HFFc6 (cell line): ENCODE measurements at regions not wholly inside any gene's neighbourhood (a gene's known extent, or its start where the extent isn't known, plus 50 kb on each side); places are given as distances from the start of the nearest gene placed in this dataset.
A peak's percentile ranks its signal among the peaks of the same experiment; 100 is the strongest.

Experiments
- DNase-seq: peaks from one replicate; pipeline ENCODE4 v3.0.0-alpha.2; 2018
- H3K27ac Mint-ChIP-seq: 2 replicates; pipeline ENCODE4 v1.8.0; 2020; ENCODE audit warnings: mild to moderate bottlenecking, mixed read lengths
- H3K27me3 Mint-ChIP-seq: 2 replicates; pipeline ENCODE4 v1.8.0; 2021; ENCODE audit warnings: mild to moderate bottlenecking, moderate library complexity, mixed read lengths; ENCODE audit not compliant: insufficient read depth
- H3K36me3 Mint-ChIP-seq: 2 replicates; pipeline ENCODE4 v1.8.0; 2021; ENCODE audit warnings: low read depth, mixed read lengths
- H3K4me1 Mint-ChIP-seq: 2 replicates; pipeline ENCODE4 v1.8.0; 2020; ENCODE audit warnings: low read depth, mixed read lengths
- H3K4me3 Mint-ChIP-seq: 2 replicates; pipeline ENCODE4 v1.8.0; 2020; ENCODE audit warnings: mild to moderate bottlenecking, moderate library complexity, mixed read lengths
- H3K9me3 Mint-ChIP-seq: 2 replicates; pipeline ENCODE4 v1.8.0; 2020; ENCODE audit warnings: mild to moderate bottlenecking, mixed read lengths
- TF ChIP-seq, protein P1 (sequence below): fragments of 200-600 bp; sonication (generic); IDR thresholded peaks from 2 replicates; pipeline ENCODE4 v1.5.0; 2021; ENCODE audit warnings: antibody characterized with exemption, mild to moderate bottlenecking

DNA sequence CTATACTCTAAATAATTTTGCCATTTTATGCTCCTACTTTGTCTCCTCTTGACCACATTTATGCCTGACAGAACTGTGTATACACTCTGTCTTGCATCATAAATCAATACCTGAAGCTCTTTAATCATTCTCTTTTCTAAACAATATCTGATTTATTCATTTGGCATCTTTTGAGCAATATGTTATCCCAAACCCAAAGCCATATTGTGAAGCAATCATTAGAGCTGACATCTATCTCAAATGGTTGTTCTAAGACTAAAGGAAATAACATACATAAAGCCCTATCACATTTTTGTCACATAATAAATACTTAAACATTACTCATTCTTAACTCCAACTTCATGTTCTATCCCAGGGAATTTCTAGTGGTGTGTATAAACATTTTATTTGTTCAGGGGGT, 717.6 kb downstream of the SORCS1 start:
- H3K9me3 Mint-ChIP-seq = no peaks in the 10 kb centered on the region
- DNase-seq = no peak
- H3K27me3 Mint-ChIP-seq = no peaks in the 10 kb centered on the region; the same call in 1 of the 2 replicates
- no peak overlapping the region for H3K4me3 Mint-ChIP-seq
- TF ChIP-seq, protein P1, sequence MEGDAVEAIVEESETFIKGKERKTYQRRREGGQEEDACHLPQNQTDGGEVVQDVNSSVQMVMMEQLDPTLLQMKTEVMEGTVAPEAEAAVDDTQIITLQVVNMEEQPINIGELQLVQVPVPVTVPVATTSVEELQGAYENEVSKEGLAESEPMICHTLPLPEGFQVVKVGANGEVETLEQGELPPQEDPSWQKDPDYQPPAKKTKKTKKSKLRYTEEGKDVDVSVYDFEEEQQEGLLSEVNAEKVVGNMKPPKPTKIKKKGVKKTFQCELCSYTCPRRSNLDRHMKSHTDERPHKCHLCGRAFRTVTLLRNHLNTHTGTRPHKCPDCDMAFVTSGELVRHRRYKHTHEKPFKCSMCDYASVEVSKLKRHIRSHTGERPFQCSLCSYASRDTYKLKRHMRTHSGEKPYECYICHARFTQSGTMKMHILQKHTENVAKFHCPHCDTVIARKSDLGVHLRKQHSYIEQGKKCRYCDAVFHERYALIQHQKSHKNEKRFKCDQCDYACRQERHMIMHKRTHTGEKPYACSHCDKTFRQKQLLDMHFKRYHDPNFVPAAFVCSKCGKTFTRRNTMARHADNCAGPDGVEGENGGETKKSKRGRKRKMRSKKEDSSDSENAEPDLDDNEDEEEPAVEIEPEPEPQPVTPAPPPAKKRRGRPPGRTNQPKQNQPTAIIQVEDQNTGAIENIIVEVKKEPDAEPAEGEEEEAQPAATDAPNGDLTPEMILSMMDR = no peak
- H3K36me3 Mint-ChIP-seq = no peaks in the 10 kb centered on the region
- H3K4me1 Mint-ChIP-seq = peaks cover 36% of the 10 kb centered on the region
- no peak overlapping the region for H3K27ac Mint-ChIP-seq

GRCh38 chr10:106442223-106442622, 722.3 kb downstream of the SORCS1 start:
- Mint-ChIP-seq H3K27me3 (no peaks in the 10 kb centered on the region), H3K36me3 (no peaks in the 10 kb centered on the region), H3K4me3 (no peak overlapping the region), H3K27ac (no peak overlapping the region), H3K9me3 (no peaks in the 10 kb centered on the region), H3K4me1 (peaks cover 41% of the 10 kb centered on the region)
- DNase-seq = no peak
- TF ChIP-seq, protein P1 = no peak

GRCh38 chr10:106440767-106441166, 723.7 kb downstream of the SORCS1 start:
- no peak overlapping the region for H3K4me3 Mint-ChIP-seq
- no peaks in the 10 kb centered on the region for H3K36me3 Mint-ChIP-seq
- peaks cover 48% of the 10 kb centered on the region for H3K4me1 Mint-ChIP-seq
- H3K9me3 Mint-ChIP-seq = no peaks in the 10 kb centered on the region
- DNase-seq = no peak
- TF ChIP-seq, protein P1 = no peak
- no peak overlapping the region for H3K27ac Mint-ChIP-seq
- no peaks in the 10 kb centered on the region for H3K27me3 Mint-ChIP-seq

DNA sequence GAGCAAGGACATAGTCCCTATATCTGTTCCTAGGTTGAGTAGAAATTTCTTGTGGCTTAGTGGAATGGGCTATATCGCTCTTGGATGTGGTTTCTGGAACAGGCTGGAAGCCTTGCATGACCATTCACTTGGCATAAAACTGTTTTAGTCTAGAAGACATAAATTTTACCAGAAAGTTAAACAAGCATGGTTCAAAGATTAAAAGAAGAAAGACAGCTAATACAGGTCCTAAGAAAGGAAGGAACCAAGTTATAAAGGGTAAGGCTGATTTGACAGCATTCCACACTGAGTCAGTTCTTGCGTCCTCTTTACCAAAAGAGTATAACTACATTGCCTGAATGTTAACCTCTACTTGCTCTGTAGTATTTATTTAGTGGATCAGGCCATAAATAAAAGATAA, 724.2 kb downstream of the SORCS1 start:
- TF ChIP-seq, protein P1 = no peak
- Mint-ChIP-seq H3K4me1 (peaks cover 53% of the 10 kb centered on the region), H3K9me3 (no peaks in the 10 kb centered on the region), H3K4me3 (no peak overlapping the region), H3K36me3 (no peaks in the 10 kb centered on the region), H3K27me3 (no peaks in the 10 kb centered on the region), H3K27ac (peak overlapping the region; percentile 45; the same call in 1 of the 2 replicates)
- no peak for DNase-seq

DNA sequence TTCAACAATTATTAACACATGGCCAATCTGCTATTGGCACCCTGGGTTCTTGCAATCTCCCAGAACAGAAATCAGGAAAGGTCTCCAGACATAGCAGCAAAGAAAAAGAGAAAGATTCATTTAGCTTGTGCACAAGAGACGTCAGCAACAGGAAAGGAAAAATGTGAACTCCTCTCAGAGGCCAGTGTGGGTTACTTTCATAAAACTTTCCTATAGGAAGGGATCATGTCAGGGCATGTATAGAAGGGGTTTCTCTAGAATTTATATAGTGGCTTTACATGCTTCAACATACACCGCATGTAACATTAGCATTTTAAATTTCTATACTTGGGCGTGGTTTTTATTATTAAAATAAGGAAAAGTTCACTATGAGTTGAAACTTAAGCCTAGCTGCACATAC, 725.1 kb downstream of the SORCS1 start:
- H3K36me3 Mint-ChIP-seq = peaks cover 2% of the 10 kb centered on the region; the same call in 1 of the 2 replicates
- no peaks in the 10 kb centered on the region for H3K27me3 Mint-ChIP-seq
- H3K9me3 Mint-ChIP-seq = 0 out of 2 replicates have a peak, but pooled peaks cover under 1% of the 10 kb centered on the region
- DNase-seq = no peak
- H3K4me3 Mint-ChIP-seq = no peak overlapping the region
- peaks cover 57% of the 10 kb centered on the region for H3K4me1 Mint-ChIP-seq
- TF ChIP-seq, protein P1 = no peak
- H3K27ac Mint-ChIP-seq = 0 out of 2 replicates have a peak overlapping the region, but pooled peaks have one; percentile 25

DNA sequence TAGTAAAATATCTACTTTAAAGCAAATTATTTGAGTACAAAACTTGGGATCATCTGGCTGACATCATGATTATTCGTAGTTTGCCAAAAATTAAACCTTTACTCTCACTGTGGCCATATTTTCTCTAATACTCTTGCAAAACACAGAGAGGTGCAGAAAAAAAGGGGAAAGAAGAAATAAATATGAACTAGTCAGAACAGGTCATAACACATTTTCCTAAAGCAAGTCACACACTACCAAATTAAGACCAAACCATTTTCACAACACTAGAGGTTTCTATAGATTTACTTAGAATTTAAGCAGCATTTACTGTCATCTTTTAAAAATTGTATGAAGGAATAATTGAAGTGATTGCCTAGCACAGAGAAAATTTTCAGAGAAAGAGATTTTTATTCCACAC, 726.1 kb downstream of the SORCS1 start:
- Mint-ChIP-seq H3K9me3 (0 out of 2 replicates have a peak, but pooled peaks cover 3% of the 10 kb centered on the region), H3K27ac (no peak overlapping the region), H3K27me3 (no peaks in the 10 kb centered on the region), H3K4me3 (no peak overlapping the region), H3K36me3 (peaks cover 5% of the 10 kb centered on the region; the same call in 1 of the 2 replicates), H3K4me1 (peaks cover 57% of the 10 kb centered on the region)
- TF ChIP-seq, protein P1 = no peak
- no peak for DNase-seq
